Esophagus squamous epithelium (tissue), 5 donors: ENCODE measurements at regions not wholly inside any gene's neighbourhood (a gene's known extent, or its start where the extent isn't known, plus 50 kb on each side); places are given as distances from the start of the nearest gene placed in this dataset.

Experiments
- DNase-seq: peaks from one replicate; lab custom pipeline; 2025; lab: John Stamatoyannopoulos, UW
- H3K27ac ChIP-seq, 4 donors: fragments of 200-600 bp; sonication (generic); one replicate each; pipeline ENCODE4 v1.5.1; 2016 to 2019; ENCODE audit warnings: mild to moderate bottlenecking in 1 of 4
- H3K27me3 ChIP-seq, 4 donors: fragments of 200-600 bp; sonication (generic); 1 replicate in 3 of 4; 2 replicates in 1 of 4; pipeline versions ENCODE4 v1.5.1 to v1.6.0; 2017 to 2021; ENCODE audit warnings: antibody characterized with exemption in 1 of 4
- H3K36me3 ChIP-seq, 3 donors: fragments of 200-600 bp; sonication (generic); one replicate each; pipeline ENCODE4 v1.5.1; 2016 to 2019
- H3K4me1 ChIP-seq, 3 donors: fragments of 200-600 bp; sonication (generic); one replicate each; pipeline ENCODE4 v1.5.1; 2017 to 2019
- H3K4me3 ChIP-seq, 4 donors: fragments of 200-600 bp; sonication (generic); 1 replicate in 3 of 4; 2 replicates in 1 of 4; pipeline ENCODE4 v1.5.1; 2016 to 2019; ENCODE audit warnings: mild to moderate bottlenecking in 2 of 4, moderate library complexity in 1 of 4
- H3K9me3 ChIP-seq, 3 donors: fragments of 200-600 bp; sonication (generic); one replicate each; pipeline ENCODE4 v1.5.1; 2016 to 2019
- CTCF ChIP-seq, 6 experiments: fragments of 450-650 bp in 4 of 6; fragments of 200-600 bp in 2 of 6; sonication (generic) in 2 of 6; IDR thresholded peaks; one replicate each; pipeline ENCODE4 v1.5.1; 2016 to 2019; ENCODE audit warnings: antibody characterized with exemption in 6 of 6, mild to moderate bottlenecking in 4 of 6, moderate library complexity in 4 of 6
- POLR2A ChIP-seq, 4 donors: fragments of 450-650 bp; IDR thresholded peaks; one replicate each; pipeline ENCODE4 v1.6.1; 2017; ENCODE audit warnings: antibody characterized with exemption in 4 of 4, mild to moderate bottlenecking in 4 of 4, moderate library complexity in 3 of 4
- WGBS, 2 donors: methylation state at CpG; one replicate each; pipeline ENCODE4 v1.1.5; 2018; 5-methylcytosine and 5-hydroxymethylcytosine counted together
- intact Hi-C: fragments of 100-400 bp; cut with DNase I; formaldehyde crosslinking; loops from one replicate; pipeline ENCODE4 v1.15.0; 2022
- donor health status: DM: yes; HTN: yes; CAD: no.

GRCh38 chr2:126325202-126325601 is 330.8 kb upstream of the GYPC start:
- H3K4me3 ChIP-seq = no peak overlapping the region
- intact Hi-C loops = no loop called here
- DNase-seq = no peak
- no peaks in the 10 kb centered on the region for H3K4me1 ChIP-seq
- TF ChIP-seq CTCF (IDR thresholded peaks at IDR 0.05) (no peak), POLR2A (IDR thresholded peaks at IDR 0.05) (no peak)
- no peaks in the 10 kb centered on the region for H3K27me3 ChIP-seq
- H3K27ac ChIP-seq = no peak overlapping the region
- no peaks in the 10 kb centered on the region for H3K36me3 ChIP-seq
- peaks cover 0 to 6% (median 0%) of the 10 kb centered on the region in 3 donors for H3K9me3 ChIP-seq
- 84 to 86% methylated on average over 5 of the region's 5 CpGs for WGBS, 2 donors

- H3K36me3 ChIP-seq = no peaks in the 10 kb centered on the region
- no peaks in the 10 kb centered on the region for H3K27me3 ChIP-seq
- no peaks in the 10 kb centered on the region for H3K4me1 ChIP-seq
- no peak for TF ChIP-seq CTCF (IDR thresholded peaks at IDR 0.05)
- TF ChIP-seq POLR2A (IDR thresholded peaks at IDR 0.05) = no peak
- no peak overlapping the region for H3K4me3 ChIP-seq
- H3K27ac ChIP-seq = no peak overlapping the region
- DNase-seq = no peak
- WGBS, 2 donors = 79 to 81% methylated on average over 2 of the region's 2 CpGs
- H3K9me3 ChIP-seq = peaks cover 0 to 19% (median 0%) of the 10 kb centered on the region in 3 donors
- intact Hi-C loops = no loop called here
These were observed 326.8 kb upstream of the GYPC start for GRCh38 chr2:126329173-126329572.

DNA sequence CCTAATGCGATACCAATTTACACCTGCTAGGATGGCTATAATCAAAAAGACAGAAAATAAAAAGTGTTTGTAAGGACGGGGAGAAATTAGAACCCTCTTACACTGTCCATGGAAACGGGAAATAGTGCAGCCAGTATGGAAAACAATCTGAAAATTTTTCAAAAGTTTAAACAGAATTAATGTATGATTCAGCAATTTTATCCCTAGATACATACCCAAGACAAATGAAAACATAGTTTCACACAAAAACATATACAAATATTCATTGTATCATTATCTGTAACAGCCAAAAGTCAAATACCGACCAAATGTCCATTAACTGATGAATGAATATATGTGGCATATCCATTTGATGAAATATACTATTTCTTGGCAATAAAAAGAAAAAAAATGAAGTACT is 313.5 kb upstream of the GYPC start:
- H3K9me3 ChIP-seq = no peaks in the 10 kb centered on the region
- no peaks in the 10 kb centered on the region for H3K36me3 ChIP-seq
- 73 to 77% methylated on average over 4 of the region's 4 CpGs for WGBS, 2 donors
- H3K27me3 ChIP-seq = no peaks in the 10 kb centered on the region
- no peak for DNase-seq
- intact Hi-C loops = no loop called here
- no peak overlapping the region for H3K27ac ChIP-seq
- H3K4me1 ChIP-seq = no peaks in the 10 kb centered on the region
- TF ChIP-seq POLR2A (IDR thresholded peaks at IDR 0.05) (no peak), CTCF (IDR thresholded peaks at IDR 0.05) (no peak)
- H3K4me3 ChIP-seq = no peak overlapping the region

DNA sequence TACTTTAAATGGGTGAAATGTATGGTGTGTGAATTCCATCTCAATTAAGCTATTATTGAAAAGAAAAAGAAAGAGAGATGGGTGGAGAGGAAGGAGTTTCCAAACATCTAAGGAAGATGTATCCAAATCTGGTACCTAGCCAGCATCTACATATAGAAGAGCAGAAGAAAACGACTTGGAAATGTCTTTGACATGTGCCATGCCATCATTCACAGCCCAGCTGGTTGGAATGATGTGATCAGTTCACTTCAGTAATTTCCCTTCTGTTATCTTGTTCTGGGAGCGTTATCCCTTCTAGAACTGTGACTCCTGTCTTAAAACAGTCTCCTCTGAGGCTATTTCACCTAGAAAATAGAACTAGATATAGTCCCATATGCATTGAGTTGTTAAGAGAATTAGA is 312.8 kb upstream of the GYPC start:
- Histone ChIP-seq H3K36me3 (no peaks in the 10 kb centered on the region), H3K27me3 (no peaks in the 10 kb centered on the region), H3K9me3 (no peaks in the 10 kb centered on the region), H3K4me1 (no peaks in the 10 kb centered on the region), H3K27ac (no peak overlapping the region), H3K4me3 (no peak overlapping the region)
- DNase-seq = no peak
- WGBS, 2 donors = 32 to 49% methylated on average over 2 of the region's 2 CpGs
- TF ChIP-seq POLR2A (IDR thresholded peaks at IDR 0.05) = no peak
- TF ChIP-seq CTCF (IDR thresholded peaks at IDR 0.05) = no peak
- intact Hi-C loops = no loop called here

GRCh38 chr2:126344493-126344892 is 311.5 kb upstream of the GYPC start:
- H3K4me1 ChIP-seq = no peaks in the 10 kb centered on the region
- intact Hi-C loops = no loop called here
- no peaks in the 10 kb centered on the region for H3K9me3 ChIP-seq
- H3K27ac ChIP-seq = no peak overlapping the region
- H3K36me3 ChIP-seq = no peaks in the 10 kb centered on the region
- TF ChIP-seq POLR2A (IDR thresholded peaks at IDR 0.05) (no peak), CTCF (IDR thresholded peaks at IDR 0.05) (no peak)
- H3K27me3 ChIP-seq = no peaks in the 10 kb centered on the region
- no peak overlapping the region for H3K4me3 ChIP-seq
- DNase-seq = no peak
- WGBS, 2 donors = 57 to 72% methylated on average over 2 of the region's 2 CpGs
